ENCODE measurements at regions not wholly inside any gene's neighbourhood (a gene's known extent, or its start where the extent isn't known, plus 50 kb on each side); places are given as distances from the start of the nearest gene placed in this dataset.

DNA sequence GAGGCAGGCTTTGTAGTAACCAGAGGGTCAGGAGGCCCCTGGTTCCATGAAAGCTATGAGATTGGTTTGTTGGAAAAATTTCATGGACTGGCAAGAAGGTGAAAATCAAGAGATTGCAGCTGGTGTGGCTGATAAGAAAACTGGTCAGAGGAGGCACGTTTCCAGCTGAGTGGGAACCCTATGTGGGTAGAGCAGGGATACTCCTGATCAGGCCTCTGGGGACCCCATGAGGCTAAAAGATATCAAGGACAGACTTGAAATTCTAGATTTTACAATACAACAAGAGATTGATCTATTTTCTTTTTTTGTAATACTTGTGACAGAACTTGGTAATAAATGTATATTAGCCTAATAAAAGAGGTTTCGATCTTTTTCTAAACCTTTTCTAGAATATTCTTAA, 1615.1 kb downstream of the DPP10 start:
- TF ChIP-seq, protein P1, sequence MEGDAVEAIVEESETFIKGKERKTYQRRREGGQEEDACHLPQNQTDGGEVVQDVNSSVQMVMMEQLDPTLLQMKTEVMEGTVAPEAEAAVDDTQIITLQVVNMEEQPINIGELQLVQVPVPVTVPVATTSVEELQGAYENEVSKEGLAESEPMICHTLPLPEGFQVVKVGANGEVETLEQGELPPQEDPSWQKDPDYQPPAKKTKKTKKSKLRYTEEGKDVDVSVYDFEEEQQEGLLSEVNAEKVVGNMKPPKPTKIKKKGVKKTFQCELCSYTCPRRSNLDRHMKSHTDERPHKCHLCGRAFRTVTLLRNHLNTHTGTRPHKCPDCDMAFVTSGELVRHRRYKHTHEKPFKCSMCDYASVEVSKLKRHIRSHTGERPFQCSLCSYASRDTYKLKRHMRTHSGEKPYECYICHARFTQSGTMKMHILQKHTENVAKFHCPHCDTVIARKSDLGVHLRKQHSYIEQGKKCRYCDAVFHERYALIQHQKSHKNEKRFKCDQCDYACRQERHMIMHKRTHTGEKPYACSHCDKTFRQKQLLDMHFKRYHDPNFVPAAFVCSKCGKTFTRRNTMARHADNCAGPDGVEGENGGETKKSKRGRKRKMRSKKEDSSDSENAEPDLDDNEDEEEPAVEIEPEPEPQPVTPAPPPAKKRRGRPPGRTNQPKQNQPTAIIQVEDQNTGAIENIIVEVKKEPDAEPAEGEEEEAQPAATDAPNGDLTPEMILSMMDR (IDR thresholded peaks at IDR 0.05) = no peak
- TF ChIP-seq SOX15 (CRISPR knock-in tag; IDR thresholded peaks at IDR 0.05) (no peak), PREB (CRISPR knock-in tag; IDR thresholded peaks at IDR 0.05; ENCODE audit: borderline replicate concordance) (no peak), RELA (CRISPR knock-in tag; IDR thresholded peaks at IDR 0.05; ENCODE audit: borderline replicate concordance) (no peak), USF1 (CRISPR knock-in tag; IDR thresholded peaks at IDR 0.05) (no peak)
- TF ChIP-seq, protein P2, sequence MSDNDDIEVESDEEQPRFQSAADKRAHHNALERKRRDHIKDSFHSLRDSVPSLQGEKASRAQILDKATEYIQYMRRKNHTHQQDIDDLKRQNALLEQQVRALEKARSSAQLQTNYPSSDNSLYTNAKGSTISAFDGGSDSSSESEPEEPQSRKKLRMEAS (CRISPR knock-in tag; IDR thresholded peaks at IDR 0.05) = no peak
